HG03108 (cell line): ENCODE measurements at regions not wholly inside any gene's neighbourhood (a gene's known extent, or its start where the extent isn't known, plus 50 kb on each side); places are given as distances from the start of the nearest gene placed in this dataset.
A peak's percentile ranks its signal among the peaks of the same experiment; 100 is the strongest.
"Not testable (repeated sequence)": the region's sequence is repeated elsewhere in the genome, so short reads cannot be mapped to it uniquely, and the experiment has no call there.

Experiments
- ATAC-seq: cut with Tn5 transposase; IDR thresholded peaks from one replicate; pipeline ENCODE4 v1.9.1; 2021; ENCODE audit warnings: moderate library complexity; ENCODE audit not compliant: unreplicated experiment

DNA sequence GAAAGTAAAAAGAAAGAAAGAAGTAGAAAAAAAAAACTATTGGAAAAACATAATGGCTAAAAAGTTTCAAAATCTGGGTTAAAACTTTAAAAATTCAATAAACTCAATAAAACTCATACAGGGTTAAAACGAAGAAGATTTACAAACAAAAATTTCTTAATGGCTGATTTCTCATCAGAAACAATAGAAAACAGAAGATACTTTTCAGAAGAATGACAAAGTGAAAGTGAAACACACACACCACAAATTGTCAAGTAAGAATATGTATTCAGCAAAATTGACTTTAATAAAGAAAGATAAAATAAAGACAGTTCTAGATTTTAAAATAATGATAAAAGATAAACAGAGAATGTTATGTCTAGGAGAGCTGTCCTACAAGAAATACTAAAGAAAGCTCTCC is 618.9 kb upstream of the GJE1 start:
- no peak for ATAC-seq

DNA sequence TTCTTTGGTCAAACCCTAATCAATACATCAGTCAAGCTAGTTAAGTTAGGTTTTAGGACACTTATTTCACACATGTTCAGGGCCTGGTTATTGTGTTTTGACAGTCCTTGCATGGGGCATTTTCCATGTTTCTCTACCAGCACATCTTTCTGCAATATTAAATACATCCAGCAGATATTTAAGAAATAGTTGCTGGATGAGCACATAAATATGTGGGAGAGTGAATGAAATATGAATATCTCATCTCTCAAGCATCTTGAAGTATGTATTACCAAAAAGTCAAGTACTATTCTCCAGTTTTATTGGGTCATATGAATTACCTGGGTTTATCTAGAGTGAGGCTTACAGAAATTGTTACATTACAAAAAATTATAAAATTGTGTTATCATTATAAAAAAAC is 621.9 kb upstream of the GJE1 start:
- ATAC-seq, result no peak

DNA sequence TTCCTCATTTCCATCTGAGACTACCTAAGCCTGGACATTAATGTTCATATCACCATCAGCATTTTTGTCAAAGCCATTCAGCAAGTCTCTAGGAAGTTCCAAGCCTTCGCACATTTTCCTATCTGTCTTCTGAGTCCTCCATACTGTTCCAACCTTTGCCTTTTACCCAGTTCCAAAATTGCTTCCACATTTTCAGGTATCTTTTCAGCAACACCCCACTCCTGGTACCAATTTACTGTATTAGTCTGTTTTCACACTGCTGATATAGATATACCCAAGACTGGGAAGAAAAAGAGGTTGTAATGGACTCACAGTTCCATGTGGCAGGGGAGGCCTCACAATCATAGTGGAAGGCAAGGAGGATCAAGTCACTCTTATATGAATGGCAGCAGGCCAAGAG is 626.7 kb upstream of the GJE1 start:
- not testable (repeated sequence) for ATAC-seq

DNA sequence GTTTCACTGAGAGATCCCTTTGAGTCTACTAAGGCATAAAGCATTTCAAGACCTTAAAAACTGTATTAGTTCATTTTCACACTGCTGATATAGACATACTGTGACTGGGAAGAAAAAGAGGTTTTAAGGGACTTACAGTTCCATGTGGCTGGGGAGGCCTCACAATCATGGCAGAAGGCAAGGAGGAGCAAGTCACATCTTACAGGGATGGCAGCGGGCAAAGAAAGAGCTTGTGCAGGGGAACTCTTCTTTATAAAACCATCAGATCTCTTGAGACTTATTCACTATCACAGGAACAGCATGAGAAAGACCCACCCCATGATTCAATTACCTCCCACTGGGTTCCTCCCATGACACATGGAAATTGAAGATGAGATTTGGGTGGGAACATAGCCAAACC is 628.4 kb upstream of the GJE1 start:
- not testable (repeated sequence) for ATAC-seq

DNA sequence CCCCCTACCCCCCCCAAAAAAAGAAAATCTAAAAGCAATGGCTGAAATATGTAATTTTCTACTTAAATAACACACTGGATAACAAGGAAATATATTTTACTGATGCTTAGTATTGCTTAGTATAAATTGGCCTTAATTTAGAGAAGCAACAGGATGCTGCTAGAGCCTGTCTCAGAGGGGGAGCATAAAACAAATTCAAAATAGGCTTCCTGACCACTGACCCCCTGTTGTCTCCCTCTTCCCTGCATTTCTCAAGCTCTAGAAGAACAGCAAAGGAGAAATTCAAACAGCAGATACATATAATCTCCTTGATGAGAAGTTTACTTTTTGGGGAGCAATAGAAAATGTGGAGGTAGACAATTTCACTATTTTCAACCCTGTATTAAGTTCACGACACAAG is 631.1 kb upstream of the GJE1 start:
- no peak for ATAC-seq

DNA sequence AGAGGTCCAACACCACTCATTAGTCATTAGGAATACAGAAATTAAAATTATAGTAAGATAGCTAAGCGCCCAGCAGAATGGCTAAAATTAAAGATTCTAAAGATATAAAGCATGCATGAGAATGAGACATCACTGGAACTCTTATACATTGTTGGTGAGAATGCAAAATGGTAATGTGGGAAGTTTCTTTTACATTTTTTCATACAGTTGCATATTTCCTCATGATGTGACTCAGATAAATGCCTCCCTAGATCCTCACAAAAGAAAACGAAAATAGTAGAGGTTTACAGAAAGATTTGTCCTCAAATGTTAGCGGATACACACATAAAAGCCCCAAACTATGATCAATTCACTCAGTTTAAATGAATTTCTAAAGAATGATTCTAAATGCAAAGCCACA is 633.7 kb upstream of the GJE1 start:
- ATAC-seq, result no peak

DNA sequence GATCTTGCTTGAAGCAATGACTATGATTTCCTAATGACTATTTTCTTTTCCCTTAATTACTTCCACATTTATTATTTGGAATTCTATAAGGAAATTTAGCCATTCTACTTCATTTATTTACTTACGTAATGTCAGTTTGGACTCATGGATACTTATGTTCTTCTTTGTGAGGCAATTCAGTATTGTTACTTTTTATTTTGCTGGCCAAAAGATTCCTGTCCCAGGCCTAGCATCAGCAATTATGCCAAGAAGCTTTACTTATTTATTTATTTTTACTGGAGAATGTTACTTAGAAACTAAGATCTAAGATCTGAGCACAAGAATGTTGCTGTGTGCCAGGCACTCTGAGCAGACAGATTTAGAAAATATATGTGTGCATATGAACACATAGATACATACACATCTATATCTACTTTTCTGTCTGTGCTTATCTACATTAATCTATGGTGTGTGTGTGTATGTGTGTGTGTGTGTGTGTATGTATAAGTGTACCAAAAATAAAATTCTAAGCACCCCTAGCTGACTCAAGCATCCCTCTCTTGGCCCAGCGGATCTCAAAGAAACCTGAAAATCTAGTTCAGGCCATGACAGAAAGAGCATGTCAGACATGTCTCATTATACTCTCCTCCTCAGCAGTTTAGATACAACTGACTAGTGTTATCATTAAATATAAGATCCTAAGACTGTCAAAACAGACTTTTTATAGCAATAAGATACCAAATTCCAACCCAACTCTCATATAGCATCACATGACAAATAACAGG is 640.0 kb upstream of the GJE1 start:
- ATAC-seq, result no peak

DNA sequence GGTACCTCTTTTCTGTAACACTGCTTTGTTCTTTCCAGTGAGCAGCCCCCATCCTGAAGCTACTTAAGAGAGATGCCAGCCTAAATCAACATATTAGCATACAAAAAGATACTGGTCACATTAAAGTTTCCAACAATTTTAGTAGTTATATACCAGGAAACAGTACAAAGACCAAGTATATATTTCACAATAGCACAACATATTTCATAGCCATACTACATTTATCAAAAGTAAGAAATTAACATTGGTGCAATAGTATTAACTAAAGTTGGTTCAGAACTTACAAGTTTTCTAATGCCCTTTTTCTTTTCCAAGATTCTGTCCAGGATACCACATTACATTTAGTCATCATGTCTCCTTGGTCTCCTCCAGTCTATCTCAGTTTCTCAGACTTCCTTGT is 641.0 kb upstream of the GJE1 start:
- no peak for ATAC-seq

DNA sequence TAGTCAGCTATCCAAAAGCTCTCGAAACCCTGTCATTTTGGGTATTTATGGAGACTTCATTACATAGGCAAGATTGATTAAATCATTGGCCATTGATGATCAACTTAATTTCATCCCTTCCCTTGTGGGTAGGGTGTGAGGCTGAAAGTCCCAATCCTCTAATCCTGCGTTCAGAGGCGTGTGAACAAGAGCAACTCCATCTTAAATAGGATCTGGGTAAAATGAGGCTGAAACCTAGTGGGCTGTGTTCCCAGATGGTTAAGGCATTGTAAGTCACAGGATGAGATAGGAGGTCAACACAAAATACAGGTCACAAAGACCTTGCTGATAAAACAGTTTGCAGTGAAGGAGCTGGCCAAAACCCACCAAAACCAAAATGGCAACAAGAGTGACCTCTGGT is 641.7 kb upstream of the GJE1 start:
- ATAC-seq, result no peak

DNA sequence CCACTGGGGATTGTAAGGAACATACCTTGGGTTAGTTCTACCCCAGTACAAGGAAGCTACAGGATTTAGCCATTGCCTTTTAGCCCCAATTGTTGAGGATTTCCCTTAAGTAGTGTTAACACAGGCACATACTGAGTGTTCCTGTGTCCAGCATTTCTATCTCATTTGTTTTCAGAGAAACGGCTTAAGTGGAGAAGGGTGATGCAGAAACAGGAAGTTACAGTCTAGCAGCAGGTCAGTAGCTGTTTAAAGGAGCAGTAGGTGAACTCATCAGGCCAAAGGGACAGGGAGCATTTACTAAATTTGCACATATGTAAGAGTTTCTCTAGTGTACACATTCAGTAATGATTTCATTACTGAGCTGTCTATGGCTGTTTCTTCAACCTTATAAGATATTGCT is 644.2 kb upstream of the GJE1 start:
- ATAC-seq, result peak; percentile 33

DNA sequence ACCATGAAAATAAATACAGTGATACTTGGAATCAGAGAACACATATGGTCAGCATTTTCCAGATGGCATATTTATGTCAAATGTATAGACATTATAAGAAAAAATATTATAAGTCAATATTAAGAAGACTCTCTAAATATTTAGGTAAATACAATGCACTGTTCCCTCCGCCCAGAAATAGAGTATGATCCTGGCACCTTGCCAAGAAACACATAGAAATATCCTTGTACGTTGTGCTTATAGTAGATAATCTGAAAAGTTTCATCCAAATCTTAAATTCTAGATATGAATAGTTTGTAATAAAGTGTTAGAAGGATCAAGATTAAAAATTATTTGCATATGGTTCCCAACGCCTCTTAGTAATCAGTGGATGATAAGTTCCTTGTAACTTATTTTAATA is 645.8 kb upstream of the GJE1 start:
- ATAC-seq, result no peak

DNA sequence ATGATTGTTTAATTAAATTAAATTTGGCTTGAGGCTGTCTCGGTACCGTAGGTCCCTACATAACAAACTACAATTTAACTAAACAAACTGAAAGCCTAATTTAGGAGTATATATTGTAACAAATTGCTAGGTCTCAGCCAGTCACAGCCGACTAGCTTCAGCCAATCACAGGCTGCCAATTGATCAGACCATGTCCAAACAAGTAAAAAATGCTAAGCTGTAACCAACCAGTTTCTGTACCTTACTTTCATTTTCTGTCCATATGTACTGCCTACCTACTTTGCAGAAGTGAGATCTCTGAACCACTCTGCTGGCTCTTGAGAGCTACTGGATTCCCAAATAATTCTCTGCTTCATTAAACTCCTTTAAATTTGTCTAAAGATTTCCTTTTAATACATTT is 648.0 kb upstream of the GJE1 start:
- ATAC-seq, result peak; percentile 71

DNA sequence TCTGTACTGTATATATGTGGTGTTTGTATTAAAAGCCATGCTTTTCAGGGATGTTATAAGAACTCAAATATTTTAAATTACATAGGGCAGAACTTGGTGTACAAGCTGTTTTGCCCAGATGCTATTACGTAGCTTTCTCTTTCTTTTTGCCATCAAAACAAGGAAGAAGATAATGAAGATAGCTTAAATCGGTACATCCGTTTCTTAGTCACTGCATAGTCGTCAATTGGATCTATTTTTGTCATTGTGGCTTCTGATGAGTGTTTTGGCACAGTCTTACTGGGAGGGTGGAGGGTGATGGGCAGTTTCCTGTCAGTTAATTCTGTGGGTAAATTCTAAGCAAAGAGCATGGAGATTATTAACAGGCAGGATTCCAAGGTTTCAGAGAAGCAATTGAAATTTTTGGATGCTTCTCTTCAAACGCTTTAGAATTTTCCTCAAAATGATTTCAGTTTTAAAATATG is 649.1 kb upstream of the GJE1 start:
- peak; percentile 94 for ATAC-seq

DNA sequence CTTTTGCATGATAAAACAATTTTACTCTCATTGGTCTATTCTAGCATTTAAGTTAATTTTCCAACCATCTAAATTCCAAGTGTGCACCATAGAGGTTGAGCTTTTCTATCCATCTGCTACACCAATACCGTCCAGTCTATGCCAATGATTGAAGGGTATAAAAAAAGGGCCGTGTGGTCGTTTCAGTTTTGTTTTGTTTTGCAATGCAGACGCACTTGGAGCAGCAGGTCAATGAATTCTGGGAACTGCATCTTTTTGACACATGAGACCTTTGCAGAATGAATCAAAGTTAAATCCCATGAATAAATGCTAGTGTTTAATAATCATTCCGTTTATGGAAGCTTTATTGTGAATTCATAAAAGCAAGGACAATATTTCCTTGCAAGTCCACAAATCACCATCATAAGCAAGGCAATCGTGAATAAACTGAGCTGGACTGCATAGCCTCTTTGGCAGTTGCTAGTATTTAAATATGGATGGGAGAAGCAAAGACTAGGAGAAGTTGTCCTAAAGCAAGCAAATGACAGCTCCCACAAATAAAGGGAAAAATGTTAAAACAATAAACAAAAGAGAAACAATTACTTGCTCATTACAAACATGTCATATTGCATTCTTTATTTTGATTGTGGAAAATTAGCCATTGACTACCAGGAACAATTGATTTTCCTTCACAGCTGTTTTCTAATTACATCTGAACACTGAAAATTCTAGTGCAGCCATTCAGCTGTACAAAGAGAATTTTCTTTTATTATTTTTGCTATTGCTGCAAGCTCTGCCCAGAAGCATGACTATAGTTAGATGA is 649.7 kb upstream of the GJE1 start:
- ATAC-seq, result no peak

DNA sequence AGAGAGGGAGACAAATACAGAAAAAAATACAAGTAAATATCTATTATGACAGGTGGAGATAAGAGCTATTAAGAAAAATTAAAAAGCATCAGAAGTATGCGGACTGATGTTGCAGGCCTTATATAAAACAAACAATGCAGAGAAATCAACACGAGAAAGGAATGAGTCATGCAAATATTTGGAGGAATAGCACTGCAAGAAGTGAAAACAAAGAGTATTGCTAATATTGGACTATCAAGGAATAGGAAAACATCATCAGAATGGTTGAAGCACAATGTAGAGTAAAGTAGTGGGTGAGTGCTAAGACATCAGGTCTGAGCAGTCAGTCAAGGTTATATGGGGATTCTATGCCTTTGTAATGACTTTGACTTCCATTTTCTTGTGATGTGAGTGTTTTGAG is 657.5 kb upstream of the GJE1 start:
- no peak for ATAC-seq

DNA sequence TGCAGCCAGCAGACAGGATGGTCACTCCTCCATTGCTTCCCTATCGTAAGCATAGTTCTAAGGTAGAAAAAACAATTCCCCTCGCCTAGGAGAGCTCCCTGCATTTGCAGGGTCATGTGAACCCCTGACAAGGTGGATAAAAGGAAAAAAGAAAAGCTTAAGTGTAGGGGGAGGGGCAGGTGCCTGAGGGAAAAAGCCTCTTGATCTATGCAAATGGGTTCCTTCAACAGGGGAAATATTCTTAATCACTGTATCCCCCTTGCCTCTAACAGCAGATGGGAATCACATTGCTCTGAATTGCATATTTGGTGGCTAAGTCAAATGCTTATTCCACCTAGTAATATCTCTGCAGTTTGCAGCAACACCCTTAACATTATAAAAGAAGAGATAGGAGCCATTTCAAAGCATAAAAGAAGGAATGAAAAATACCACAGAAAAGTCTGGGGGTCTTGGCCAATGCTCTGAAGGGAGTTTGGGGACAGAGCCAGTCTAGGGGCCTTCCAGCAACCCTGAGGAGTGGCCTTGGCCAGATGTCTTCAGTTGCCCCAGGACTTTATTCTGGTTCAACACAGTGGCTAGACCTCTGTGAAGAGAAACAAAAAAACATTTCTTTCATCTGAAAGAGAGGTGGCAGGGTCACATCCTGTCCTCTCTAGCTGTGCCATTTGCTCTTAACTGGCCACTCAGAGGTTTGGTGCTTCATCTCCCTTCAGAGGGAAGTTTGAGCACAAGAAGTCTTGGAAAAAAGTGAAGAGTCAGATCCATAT is 660.4 kb upstream of the GJE1 start:
- ATAC-seq, result no peak

DNA sequence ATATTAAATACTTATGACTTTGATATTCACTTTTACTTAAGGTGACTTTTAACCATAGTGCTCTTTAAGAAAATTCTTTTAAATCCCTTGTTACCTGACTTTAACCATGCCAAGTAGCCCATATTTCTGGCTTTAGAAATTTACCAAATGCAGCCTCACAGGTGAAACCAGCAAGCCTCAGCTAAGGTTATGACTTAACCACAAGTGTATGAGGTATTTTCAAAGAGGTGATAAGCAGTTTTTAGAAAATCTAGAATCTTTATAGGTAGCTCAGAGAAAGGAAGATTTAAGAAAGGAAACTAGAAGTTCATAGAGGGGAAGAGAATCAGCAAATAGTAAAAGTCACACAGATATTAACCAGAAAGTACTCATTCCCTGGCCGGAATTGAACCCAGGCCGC is 661.9 kb upstream of the GJE1 start:
- ATAC-seq, result no peak

DNA sequence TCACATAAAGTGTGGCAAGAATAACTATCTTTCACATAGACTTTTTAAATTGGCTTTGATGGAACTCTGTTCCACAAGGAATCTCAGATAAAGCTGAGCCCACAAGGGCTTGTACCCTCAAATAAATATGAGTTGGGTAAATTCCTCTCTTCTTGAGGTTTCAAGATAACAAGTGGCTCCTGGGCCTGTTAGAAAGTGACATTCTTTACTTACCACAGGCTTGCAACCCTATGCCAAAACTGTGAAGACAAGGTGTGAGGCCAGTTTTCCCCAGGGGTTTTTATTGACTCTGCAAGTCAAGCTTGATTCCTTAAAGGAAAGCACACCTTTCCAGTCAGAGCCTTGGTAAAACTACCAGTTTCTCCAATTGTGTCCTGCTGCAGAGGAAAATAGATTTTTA is 664.8 kb upstream of the GJE1 start:
- ATAC-seq, result no peak

DNA sequence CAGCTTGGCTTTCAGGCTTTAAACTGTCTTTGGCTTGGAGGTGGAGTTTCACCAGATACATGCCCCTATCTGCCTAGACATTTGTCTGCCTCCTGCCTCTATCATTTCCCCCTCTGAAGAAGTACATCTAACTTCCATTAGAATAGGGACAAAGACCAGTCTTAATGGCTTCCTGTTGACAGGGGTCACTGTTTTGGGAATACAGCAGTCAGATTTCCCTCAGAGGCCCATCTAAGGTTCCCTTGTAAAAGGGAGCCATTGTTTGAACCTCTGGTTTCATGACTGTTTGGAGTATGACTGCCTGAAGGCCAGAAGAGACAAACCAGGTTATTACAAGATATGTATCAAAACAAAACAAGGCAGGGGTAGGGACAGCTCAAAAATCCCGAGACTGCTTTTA is 665.7 kb upstream of the GJE1 start:
- ATAC-seq, result no peak

DNA sequence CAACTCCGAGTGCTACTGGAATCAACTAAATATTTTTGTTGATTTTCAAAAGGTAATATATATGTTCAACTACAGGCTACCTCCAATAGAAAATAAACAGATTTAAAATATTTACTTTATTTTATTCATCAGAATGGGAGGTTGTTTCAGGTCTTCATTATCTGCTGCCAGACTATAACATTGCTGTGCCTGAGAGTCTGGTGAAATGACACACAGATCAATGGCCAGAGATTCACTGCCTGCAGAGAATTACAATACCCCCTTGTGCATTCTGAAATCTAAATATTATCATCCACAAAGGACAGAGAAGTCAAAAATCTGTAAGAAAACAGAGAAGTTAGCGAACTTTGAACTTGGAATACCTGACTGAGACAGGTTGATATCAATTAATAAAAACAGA is 667.8 kb upstream of the GJE1 start:
- ATAC-seq, result no peak

DNA sequence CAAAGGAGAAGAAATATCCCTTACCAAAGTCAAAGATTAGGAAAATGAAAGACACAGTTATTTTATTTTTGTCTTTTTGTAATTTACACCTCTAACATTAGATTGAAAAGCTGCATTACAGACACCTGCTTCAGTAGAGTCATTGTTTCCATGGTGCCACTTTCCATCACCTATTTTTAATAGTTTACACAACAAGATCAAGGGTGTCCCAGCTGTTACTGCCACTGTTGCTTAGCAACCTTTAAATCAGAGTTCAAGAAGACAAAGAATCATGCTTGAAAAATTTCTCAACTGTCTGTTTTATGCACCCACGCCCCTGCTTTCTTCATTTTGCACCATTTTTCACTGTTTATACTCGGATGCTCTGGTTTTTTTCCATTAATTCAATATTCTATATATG is 668.2 kb upstream of the GJE1 start:
- ATAC-seq, result no peak
